NB4 (cell line): ENCODE measurements at regions not wholly inside any gene's neighbourhood (a gene's known extent, or its start where the extent isn't known, plus 50 kb on each side); places are given as distances from the start of the nearest gene placed in this dataset.

Source experiments
- CTCF ChIP-seq: IDR thresholded peaks from one replicate; pipeline ENCODE4 v1.5.1; 2012; ENCODE audit warnings: low read depth, low read length
- MAX ChIP-seq: IDR thresholded peaks from 2 replicates; pipeline ENCODE4 v1.6.1; 2011; ENCODE audit warnings: low read depth, low read length
- MYC ChIP-seq: IDR thresholded peaks from 2 replicates; pipeline ENCODE4 v1.6.1; 2011; ENCODE audit warnings: low read depth, low read length
- POLR2A ChIP-seq: IDR thresholded peaks from 2 replicates; pipeline ENCODE4 v1.6.1; 2011; ENCODE audit warnings: mild to moderate bottlenecking; ENCODE audit not compliant: insufficient read length; ENCODE audit errors: extremely low read depth

GRCh38 chr13:88345171-88345847 is 674.1 kb downstream of the SLITRK5 start:
- TF ChIP-seq MYC, result no peak
- no peak for TF ChIP-seq POLR2A
- no peak for TF ChIP-seq CTCF
- TF ChIP-seq MAX, result no peak
